Activated T-cell treated with anti-CD3 and anti-CD28 coated beads, Interleukin-2, amount 50 U/mL, for 24 hours (primary cell): ENCODE measurements at regions not wholly inside any gene's neighbourhood (a gene's known extent, or its start where the extent isn't known, plus 50 kb on each side); places are given as distances from the start of the nearest gene placed in this dataset.
"Not testable (repeated sequence)": the region's sequence is repeated elsewhere in the genome, so short reads cannot be mapped to it uniquely, and the experiment has no call there.

Source experiments
- DNase-seq: peaks from one replicate; pipeline ENCODE4 v3.0.0-alpha.2; 2020
- H3K27ac Mint-ChIP-seq: 2 replicates; pipeline ENCODE4 v1.8.0; 2020; ENCODE audit warnings: mild to moderate bottlenecking, mixed read lengths
- H3K27me3 Mint-ChIP-seq: 2 replicates; pipeline ENCODE4 v1.8.0; 2020; ENCODE audit warnings: mixed read lengths
- H3K36me3 Mint-ChIP-seq: 2 replicates; pipeline ENCODE4 v1.8.0; 2020; ENCODE audit warnings: low read depth, mixed read lengths
- H3K4me1 Mint-ChIP-seq: 2 replicates; pipeline ENCODE4 v1.8.0; 2020; ENCODE audit warnings: low read depth, mixed read lengths
- H3K4me3 Mint-ChIP-seq: 2 replicates; pipeline ENCODE4 v1.8.0; 2020; ENCODE audit warnings: mild to moderate bottlenecking, moderate library complexity, mixed read lengths
- H3K9me3 Mint-ChIP-seq: 2 replicates; pipeline ENCODE4 v1.8.0; 2020; ENCODE audit warnings: mixed read lengths

DNA sequence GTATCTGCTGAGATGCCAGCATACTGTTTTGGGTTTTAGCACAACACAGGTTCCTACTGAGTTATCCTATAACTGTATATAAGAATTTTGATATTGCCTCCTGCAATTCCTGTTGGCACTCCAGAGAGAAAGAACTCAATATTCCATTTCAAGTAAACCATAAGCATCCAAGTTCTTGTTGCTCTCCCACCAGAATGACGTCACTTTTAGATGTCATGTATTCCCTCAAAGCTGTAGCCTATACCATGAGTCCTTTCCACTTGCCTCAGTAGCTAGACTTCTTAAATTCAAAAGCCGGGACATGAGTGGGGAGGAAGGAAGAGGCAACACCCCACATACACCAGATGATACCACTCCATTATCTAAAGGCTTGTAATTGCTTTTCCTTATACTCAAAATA lies 171.5 kb downstream of the ALDH8A1 start:
- no peak overlapping the region for H3K27ac Mint-ChIP-seq
- H3K27me3 Mint-ChIP-seq = peaks cover 3% of the 10 kb centered on the region
- H3K4me1 Mint-ChIP-seq = no peaks in the 10 kb centered on the region
- no peaks in the 10 kb centered on the region for H3K36me3 Mint-ChIP-seq
- no peak overlapping the region for H3K4me3 Mint-ChIP-seq
- H3K9me3 Mint-ChIP-seq = peaks cover 8% of the 10 kb centered on the region
- no peak for DNase-seq

- Mint-ChIP-seq H3K9me3 (peaks cover 6% of the 10 kb centered on the region), H3K4me1 (no peaks in the 10 kb centered on the region), H3K4me3 (no peak overlapping the region), H3K36me3 (no peaks in the 10 kb centered on the region), H3K27me3 (peaks cover 7% of the 10 kb centered on the region), H3K27ac (no peak overlapping the region)
- no peak for DNase-seq
Observed at GRCh38 chr6:134774201-134774638, 175.7 kb downstream of the ALDH8A1 start.

- Mint-ChIP-seq H3K9me3 (no peaks in the 10 kb centered on the region), H3K4me1 (no peaks in the 10 kb centered on the region), H3K27ac (no peak overlapping the region), H3K4me3 (no peak overlapping the region), H3K27me3 (peaks cover 10% of the 10 kb centered on the region), H3K36me3 (no peaks in the 10 kb centered on the region)
- DNase-seq = no peak
Observed at GRCh38 chr6:134772671-134773360, 177.1 kb downstream of the ALDH8A1 start.

DNA sequence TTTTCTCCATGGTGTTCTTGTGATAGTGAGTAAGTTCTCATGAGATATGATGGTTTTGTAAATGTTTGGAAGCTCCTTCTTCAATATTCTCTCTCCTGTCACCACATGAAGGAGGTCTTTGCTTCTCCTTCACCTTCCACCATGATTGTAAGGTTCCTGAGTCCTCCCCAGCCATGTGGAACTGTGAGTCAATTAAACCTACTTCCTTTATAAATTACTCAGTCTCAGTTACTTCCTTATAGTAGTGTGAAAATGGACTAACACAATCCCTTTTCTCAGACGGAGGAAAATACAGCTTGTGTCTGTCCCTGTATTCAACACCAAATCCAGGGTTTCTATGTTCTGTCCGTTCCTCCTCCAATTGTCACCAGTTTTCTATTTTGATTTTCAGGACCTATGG lies 181.0 kb downstream of the ALDH8A1 start:
- Mint-ChIP-seq H3K9me3 (no peaks in the 10 kb centered on the region), H3K4me1 (no peaks in the 10 kb centered on the region), H3K36me3 (no peaks in the 10 kb centered on the region), H3K27ac (no peak overlapping the region), H3K27me3 (peaks cover 13% of the 10 kb centered on the region), H3K4me3 (no peak overlapping the region)
- DNase-seq = no peak

GRCh38 chr6:134766497-134766896 lies 183.4 kb downstream of the ALDH8A1 start:
- DNase-seq = no peak
- Mint-ChIP-seq H3K27ac (no peak overlapping the region), H3K9me3 (no peaks in the 10 kb centered on the region), H3K36me3 (no peaks in the 10 kb centered on the region), H3K27me3 (peaks cover 17% of the 10 kb centered on the region), H3K4me1 (no peaks in the 10 kb centered on the region), H3K4me3 (no peak overlapping the region)

DNA sequence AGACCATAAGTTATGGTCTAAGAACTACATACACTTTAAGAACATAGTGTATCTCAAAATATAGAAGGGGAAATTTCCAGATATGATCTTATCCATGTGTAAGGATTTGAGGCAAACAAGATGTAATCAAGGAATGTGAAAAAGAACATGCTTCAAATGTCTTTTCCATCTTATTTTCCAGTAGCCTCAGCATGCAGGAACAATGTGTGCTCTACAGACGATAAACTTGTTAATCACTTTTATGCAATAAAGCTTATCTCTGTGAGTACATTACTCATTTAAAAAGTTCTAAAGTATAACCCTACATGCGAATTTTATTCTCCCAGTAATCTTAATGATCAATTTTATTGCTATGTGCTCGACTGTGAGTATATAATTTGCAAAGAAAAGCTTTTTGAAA lies 185.2 kb downstream of the ALDH8A1 start:
- no peak for DNase-seq
- no peaks in the 10 kb centered on the region for H3K9me3 Mint-ChIP-seq

GRCh38 chr6:134763575-134763974 lies 186.3 kb downstream of the ALDH8A1 start:
- not testable (repeated sequence) for H3K4me3 Mint-ChIP-seq, H3K36me3 Mint-ChIP-seq, H3K27ac Mint-ChIP-seq, H3K9me3 Mint-ChIP-seq, H3K4me1 Mint-ChIP-seq, DNase-seq
- H3K27me3 Mint-ChIP-seq = peaks cover 13% of the 10 kb centered on the region

More for the DNA sequence above, 185.2 kb downstream of the ALDH8A1 start:
- H3K4me1 Mint-ChIP-seq = no peaks in the 10 kb centered on the region
- no peaks in the 10 kb centered on the region for H3K36me3 Mint-ChIP-seq
- H3K27me3 Mint-ChIP-seq = peaks cover 17% of the 10 kb centered on the region
- no peak overlapping the region for H3K4me3 Mint-ChIP-seq
- no peak overlapping the region for H3K27ac Mint-ChIP-seq

DNA sequence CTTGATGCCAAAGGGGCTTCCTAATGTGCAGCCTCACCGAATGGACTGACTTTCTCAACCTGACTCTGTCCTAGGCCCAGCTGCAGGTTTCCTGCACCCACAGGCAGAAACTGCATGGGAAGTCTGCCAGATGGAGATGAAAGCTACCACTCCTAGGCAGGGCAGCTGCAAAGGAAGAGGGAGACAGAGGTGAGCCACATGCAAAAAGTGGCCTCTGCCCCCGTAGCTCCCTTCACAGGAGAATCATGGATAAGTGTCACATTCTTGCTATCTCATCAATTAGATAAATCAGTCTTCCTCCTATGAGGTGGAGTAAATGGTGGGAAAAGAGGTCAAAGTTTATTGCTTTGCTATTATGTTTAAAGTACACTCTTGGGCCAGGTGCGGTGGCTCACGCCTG lies 191.3 kb downstream of the ALDH8A1 start:
- no peak for DNase-seq

GRCh38 chr6:134757911-134758361 lies 192.0 kb downstream of the ALDH8A1 start:
- no peak overlapping the region for H3K4me3 Mint-ChIP-seq
- peaks cover 24% of the 10 kb centered on the region for H3K27me3 Mint-ChIP-seq
- H3K9me3 Mint-ChIP-seq = no peaks in the 10 kb centered on the region
- H3K36me3 Mint-ChIP-seq = no peaks in the 10 kb centered on the region
- peaks cover 5% of the 10 kb centered on the region for H3K4me1 Mint-ChIP-seq
- DNase-seq = no peak
- H3K27ac Mint-ChIP-seq = no peak overlapping the region

More for the DNA sequence above, 191.3 kb downstream of the ALDH8A1 start:
- Mint-ChIP-seq H3K27me3 (peaks cover 23% of the 10 kb centered on the region), H3K27ac (no peak overlapping the region), H3K4me1 (no peaks in the 10 kb centered on the region), H3K9me3 (no peaks in the 10 kb centered on the region), H3K36me3 (no peaks in the 10 kb centered on the region), H3K4me3 (no peak overlapping the region)

GRCh38 chr6:134756374-134757025 lies 193.4 kb downstream of the ALDH8A1 start:
- no peaks in the 10 kb centered on the region for H3K9me3 Mint-ChIP-seq
- peaks cover 8% of the 10 kb centered on the region for H3K4me1 Mint-ChIP-seq
- no peak overlapping the region for H3K27ac Mint-ChIP-seq
- no peak for DNase-seq
- no peak overlapping the region for H3K4me3 Mint-ChIP-seq
- peaks cover 24% of the 10 kb centered on the region for H3K27me3 Mint-ChIP-seq
- no peaks in the 10 kb centered on the region for H3K36me3 Mint-ChIP-seq

DNA sequence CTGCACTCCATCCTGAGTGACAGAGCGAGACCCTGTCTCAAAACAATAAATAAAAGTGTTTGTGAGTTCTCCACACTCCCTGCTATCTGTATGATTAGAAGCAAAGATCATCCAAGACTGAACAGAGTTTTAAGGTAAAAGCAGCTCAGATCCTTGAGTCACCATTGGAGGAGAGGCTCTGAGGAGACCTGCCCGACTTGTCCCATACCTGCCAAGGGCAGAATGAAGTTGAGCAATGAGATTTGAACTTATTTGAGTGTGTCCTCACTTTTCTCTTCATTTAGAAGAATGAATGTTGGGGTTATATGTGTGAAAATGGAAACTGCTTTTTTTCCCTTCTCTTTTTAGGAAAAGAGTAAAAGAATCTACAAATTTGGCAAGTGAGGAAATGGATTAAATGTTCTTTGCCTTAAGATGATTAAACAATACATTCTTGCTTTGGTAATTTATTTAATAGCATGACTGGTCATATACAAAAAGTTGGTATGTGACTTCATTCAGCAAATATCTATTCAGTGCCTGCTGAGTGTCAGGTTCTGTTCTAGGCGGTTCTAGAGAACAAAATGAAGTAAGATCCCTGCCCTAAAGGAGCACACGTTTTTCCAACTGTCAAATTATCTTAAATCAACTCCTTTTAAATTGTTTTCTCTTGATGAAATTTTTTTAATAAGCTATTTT lies 195.7 kb downstream of the ALDH8A1 start:
- no peaks in the 10 kb centered on the region for H3K9me3 Mint-ChIP-seq
- peaks cover 8% of the 10 kb centered on the region for H3K4me1 Mint-ChIP-seq
- H3K27me3 Mint-ChIP-seq = peaks cover 37% of the 10 kb centered on the region
- H3K27ac Mint-ChIP-seq = no peak overlapping the region
- DNase-seq = no peak
- no peaks in the 10 kb centered on the region for H3K36me3 Mint-ChIP-seq
- H3K4me3 Mint-ChIP-seq = no peak overlapping the region

GRCh38 chr6:134753001-134753400 lies 196.9 kb downstream of the ALDH8A1 start:
- Mint-ChIP-seq H3K4me1 (peaks cover 8% of the 10 kb centered on the region), H3K4me3 (no peak overlapping the region), H3K36me3 (no peaks in the 10 kb centered on the region), H3K9me3 (no peaks in the 10 kb centered on the region), H3K27me3 (peaks cover 37% of the 10 kb centered on the region), H3K27ac (no peak overlapping the region)
- no peak for DNase-seq

DNA sequence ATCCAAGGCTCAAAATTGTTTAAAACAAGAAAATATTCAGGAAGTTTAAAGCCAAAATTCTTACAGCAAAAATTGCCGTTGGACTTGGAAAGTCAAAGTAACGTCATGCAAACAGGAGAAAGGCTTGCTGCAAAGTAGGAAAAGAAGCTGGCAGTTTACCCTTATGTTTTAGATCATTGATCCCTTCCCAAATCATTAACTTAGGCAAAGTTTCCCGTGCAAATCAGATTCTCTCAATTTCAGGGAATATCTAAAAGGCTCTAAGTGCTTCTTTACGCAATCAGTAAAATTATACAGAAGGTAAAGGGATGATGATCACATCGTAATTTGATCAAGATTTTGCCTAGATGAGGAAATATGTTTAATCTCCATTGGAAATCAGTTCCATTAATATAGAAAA lies 197.5 kb downstream of the ALDH8A1 start:
- H3K27ac Mint-ChIP-seq = no peak overlapping the region
- DNase-seq = no peak
- H3K27me3 Mint-ChIP-seq = peaks cover 38% of the 10 kb centered on the region
- H3K4me1 Mint-ChIP-seq = peaks cover 8% of the 10 kb centered on the region
- no peaks in the 10 kb centered on the region for H3K36me3 Mint-ChIP-seq
- no peak overlapping the region for H3K4me3 Mint-ChIP-seq
- H3K9me3 Mint-ChIP-seq = no peaks in the 10 kb centered on the region

GRCh38 chr6:134750669-134751068 lies 199.2 kb downstream of the ALDH8A1 start:
- Mint-ChIP-seq H3K27me3 (peaks cover 48% of the 10 kb centered on the region), H3K4me3 (no peak overlapping the region), H3K9me3 (no peaks in the 10 kb centered on the region), H3K36me3 (no peaks in the 10 kb centered on the region), H3K4me1 (peaks cover 8% of the 10 kb centered on the region), H3K27ac (no peak overlapping the region)
- no peak for DNase-seq

GRCh38 chr6:134748484-134748883 lies 201.4 kb downstream of the ALDH8A1 start:
- peaks cover 40% of the 10 kb centered on the region for H3K27me3 Mint-ChIP-seq
- H3K4me1 Mint-ChIP-seq = peaks cover 8% of the 10 kb centered on the region
- no peak for DNase-seq
- H3K4me3 Mint-ChIP-seq = no peak overlapping the region
- H3K27ac Mint-ChIP-seq = no peak overlapping the region
- H3K9me3 Mint-ChIP-seq = no peaks in the 10 kb centered on the region
- no peaks in the 10 kb centered on the region for H3K36me3 Mint-ChIP-seq
